Retina (tissue), 1 donor: ENCODE measurements at regions not wholly inside any gene's neighbourhood (a gene's known extent, or its start where the extent isn't known, plus 50 kb on each side); places are given as distances from the start of the nearest gene placed in this dataset.
"Not testable (repeated sequence)": the region's sequence is repeated elsewhere in the genome, so short reads cannot be mapped to it uniquely, and the experiment has no call there.

ENCODE experiments used
- DNase-seq: peaks from one replicate; pipeline ENCODE4 v3.0.0-alpha.2; 2016

DNA sequence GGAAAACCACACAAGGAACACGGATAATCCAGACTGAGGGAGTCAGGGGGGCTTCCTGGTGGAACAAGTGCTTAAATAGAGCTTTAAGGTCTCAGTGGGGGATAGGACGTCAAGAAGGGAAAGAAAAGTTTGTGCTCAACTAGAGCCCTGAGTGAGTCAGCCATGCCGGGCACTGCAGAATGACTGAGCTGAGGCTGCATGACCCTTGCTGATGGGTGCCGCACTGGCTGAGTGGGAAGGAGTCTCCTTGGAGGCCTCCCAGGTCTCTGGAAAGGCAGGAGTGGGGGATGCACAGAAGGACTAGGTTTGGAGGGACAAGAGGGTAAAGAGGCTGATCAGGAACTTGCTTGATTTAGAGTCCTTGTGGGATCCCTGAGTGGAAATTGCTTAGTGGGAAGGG, 150.3 kb downstream of the RPLP1 start:
- no peak for DNase-seq

DNA sequence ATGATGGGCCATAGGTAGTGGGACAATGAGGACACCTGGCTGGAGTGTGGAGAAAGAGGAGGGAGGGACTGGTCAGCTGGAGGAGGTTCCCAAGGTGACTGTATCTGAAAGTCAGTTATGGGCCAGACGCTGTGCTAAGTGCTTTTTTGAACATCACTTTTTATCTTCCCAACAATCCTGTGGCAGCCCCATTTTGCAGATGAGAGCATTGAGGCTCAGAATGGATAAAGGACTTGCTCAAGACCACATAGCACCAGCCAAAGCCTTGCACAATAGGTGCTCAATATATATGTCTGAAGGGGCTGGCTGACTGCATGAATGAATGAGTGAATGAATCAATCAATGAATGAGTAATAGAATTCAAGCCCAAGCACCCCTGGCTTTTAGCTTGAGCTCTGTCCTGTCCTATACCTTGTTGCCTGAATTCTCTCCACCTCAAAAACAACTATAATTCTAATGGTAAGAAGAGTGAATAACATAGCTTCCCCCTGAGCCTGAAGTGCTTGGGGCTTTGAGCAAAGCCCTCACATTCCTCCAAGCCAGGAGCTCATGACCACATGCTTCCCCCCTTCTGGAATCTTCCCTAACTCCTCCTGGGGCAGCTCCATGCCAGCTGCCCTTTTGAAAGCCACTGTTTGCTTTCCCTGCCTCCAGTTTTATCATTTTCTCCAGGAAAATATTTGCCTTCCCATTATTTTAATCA, 150.9 kb downstream of the RPLP1 start:
- no peak for DNase-seq

DNA sequence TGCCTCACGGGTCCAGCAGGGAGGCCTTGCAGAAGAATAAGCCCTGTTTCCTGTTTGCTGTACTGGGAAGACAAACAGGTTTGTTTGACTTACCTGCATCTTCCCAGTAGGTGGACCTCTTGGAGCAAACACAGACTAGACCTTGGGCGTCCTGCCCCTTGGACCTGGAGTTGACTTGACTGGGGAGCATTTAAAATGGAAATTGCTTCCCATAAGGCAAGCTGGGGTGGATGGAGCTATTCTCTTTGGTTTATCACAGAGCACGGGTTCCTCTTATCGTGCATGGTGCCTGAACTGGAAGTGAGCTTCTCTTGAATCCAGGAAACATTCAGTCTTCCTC, 151.4 kb downstream of the RPLP1 start:
- DNase-seq, result no peak

- DNase-seq, result no peak
These were observed 153.5 kb downstream of the RPLP1 start for GRCh38 chr15:69606144-69606543.

GRCh38 chr15:69606921-69607500, 154.4 kb downstream of the RPLP1 start:
- DNase-seq, result no peak

- DNase-seq, result no peak
These were observed 156.0 kb downstream of the RPLP1 start for GRCh38 chr15:69608661-69609060.

DNA sequence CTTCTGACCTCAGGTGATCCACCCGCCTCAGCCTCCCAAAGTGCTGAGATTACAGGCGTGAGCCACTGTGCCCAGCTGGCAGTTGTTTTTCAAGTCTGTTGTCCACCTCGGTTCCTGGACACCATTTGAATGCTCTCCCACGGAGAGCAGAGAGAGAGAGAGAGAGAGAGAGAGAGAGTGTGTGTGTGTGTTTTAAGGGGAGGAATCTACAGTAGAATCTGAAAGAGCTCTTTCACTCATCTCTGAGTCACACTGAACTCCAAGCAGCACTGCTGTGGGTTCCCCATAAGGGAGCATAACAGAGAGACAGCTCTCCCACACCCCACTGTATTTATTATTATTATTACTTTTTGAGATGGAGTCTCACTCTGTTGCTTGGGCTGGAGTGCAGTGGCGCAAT, 156.6 kb downstream of the RPLP1 start:
- peak; percentile 15 for DNase-seq

- no peak for DNase-seq
These were observed 157.2 kb downstream of the RPLP1 start for GRCh38 chr15:69609776-69610175.

DNA sequence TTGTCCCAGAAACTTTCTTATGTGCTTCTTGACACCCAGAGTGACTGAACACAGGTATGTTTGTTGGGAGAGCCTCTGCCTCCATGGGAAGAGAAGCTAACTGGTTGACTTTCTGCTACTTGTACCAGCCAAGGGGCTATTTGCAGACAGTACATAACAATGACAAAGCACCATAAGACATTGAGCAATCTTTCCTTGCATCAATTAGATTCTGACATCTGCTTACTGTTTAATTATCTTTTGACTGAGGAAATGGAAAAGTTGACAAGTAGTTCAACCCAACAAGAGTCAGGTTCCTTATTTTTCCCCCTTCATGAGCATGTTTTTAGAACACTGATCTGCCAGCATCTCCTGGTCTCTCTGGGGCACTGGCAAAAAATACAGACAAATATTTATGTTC, 157.7 kb downstream of the RPLP1 start:
- DNase-seq, result no peak

DNA sequence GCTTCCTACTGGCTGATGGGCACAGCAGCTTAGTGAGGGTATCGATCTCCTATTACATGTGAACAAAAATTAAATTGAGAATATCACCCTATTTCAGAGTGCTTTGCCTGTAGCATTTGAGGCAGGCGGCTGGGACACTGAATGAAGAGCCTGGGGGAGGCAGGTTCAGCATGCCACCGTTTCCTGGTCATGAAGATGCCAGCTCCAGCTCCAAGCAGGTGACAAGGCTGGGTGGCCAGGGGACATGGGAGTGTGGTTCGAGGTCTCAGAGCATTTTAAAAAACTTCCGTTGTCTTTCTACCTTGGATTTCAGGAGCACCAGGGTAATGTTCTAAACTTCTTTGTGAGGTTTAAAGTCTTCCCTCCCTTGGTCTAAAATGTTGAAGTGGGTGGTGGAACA, 158.2 kb downstream of the RPLP1 start:
- DNase-seq, result no peak

DNA sequence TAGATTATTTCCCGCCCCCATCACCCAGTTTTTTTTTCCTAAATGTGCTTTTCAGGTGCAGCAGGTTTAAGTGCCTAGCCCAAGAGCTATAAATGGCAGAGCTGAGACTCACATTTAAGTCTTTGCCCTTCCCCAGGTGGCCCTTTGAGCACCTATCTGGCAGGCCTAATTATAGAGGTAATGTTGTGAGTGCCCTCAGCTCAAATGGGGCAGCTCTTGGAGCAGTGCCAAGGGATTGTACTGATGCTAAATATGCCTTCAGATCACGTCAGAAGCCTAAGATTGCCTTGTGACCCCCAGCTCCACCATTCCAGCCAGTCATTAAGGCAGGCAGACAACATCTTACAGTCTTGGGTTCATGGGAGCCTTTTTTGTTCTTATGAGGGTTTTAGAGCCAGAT, 159.5 kb downstream of the RPLP1 start:
- DNase-seq, result no peak

GRCh38 chr15:69613182-69613581, 160.6 kb downstream of the RPLP1 start:
- DNase-seq, result no peak

GRCh38 chr15:69613988-69614387, 161.4 kb downstream of the RPLP1 start:
- no peak for DNase-seq

DNA sequence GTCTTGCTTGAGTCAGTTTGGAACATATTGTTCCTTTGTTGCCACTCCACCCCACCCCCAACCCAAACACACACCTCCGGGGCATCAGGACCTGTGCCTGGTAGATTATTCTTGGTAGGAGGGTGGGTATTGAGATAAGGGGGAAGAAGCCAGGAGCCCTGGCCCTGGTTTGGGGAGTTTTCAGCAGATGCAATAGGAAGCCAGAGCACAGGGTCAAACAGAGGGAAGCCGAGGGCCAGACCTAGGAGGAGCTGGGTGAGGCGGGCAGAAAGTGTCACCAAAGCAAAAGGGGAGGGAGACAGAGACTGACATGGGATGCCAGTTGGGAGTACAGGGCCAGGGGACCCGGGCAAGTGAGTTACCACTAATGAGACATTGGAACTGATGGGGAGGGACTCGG, 163.1 kb downstream of the RPLP1 start:
- no peak for DNase-seq

- no peak for DNase-seq
These were observed 163.9 kb downstream of the RPLP1 start for GRCh38 chr15:69616558-69616957.

GRCh38 chr15:69617144-69617543, 164.5 kb downstream of the RPLP1 start:
- DNase-seq, result not testable (repeated sequence)

DNA sequence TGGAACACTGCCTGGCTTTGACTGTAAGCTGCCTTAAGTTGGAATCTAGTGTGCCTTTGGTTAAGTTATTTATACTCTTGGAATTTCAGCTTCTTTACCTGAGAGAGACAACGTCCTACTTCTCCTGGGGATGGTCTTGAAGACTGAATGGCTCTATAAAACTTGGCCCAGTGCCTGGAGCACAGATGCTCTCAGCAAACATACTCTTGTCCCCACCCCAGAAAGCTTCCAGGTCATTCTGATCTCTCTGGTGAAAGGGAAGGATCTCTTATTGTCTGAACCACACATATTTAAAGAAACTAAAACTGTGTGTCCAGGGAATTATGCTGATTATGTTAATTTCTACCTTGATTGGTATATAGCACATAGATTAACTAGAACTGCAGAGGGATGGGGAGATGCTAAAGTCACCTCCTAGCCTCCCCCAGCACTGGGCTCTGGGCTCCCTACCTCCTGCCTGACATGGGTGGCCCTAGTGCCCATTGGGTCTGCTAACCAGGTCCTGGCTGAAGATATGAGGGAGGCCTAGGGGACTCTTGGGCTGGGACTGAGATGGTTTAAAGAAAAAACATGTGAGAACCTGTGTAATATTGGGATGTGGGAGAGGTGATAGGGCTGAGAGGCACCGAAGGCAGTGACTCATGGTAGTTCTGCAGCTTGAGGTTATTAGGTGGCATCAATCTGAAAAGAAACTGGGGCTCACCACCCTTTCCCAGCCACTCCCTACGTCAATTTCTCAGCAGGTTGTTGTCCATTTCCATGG, 171.0 kb downstream of the RPLP1 start:
- no peak for DNase-seq

DNA sequence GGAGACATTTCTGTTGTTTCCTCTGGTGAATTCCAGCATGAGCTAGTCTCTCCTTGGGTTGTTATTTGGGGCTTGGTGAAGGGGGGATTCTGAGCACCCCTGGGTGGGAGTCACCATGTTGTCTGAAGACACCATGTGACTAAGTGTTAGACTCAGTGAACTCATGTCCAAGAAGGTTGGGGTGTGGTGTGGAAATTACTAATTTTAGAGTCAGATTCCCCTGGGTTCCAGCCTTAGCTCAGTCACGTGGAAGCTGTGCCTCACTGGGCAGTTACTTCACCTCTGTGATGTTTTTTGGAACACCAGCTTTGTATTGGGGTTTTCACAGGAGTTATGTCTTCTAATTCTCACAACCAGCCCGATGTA, 171.5 kb downstream of the RPLP1 start:
- no peak for DNase-seq

DNA sequence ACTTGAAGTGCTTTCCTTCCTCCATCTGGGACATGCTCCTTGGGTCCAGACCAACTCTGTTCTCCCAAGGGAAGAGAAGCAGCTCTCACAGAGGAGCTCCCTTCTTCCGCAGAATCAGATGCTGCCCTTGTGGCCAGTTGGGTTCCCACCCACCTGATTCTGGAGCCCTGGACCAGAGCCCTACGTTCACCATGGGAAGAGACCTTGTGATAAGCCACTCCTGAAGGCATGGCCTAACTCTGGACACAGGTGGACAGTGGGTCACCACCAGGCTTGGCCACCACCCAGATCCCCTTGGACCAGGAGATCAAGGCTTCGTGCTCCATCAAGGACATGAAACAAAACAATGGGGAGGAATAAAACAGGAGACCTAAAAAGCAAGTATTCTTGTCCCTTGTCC, 172.2 kb downstream of the RPLP1 start:
- no peak for DNase-seq

DNA sequence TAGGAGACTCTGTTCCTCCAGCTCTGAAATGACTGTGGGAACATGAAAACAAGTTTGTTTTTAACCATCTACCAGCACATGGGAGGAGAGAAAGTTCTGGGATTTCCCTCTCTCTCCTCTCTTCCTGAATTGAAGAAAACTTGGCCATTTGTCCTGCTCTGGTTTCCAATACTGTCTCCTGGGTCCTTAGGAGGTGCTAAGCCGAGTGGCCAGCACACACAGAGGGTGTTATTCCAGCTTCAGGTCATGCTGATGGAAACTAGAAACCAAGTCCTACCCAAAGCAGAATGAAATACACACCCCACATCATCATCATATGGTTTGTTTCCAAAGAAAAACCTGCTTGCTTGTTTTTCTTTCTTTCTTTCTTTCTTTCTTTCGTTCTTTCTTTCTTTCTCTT, 172.7 kb downstream of the RPLP1 start:
- DNase-seq, result no peak

GRCh38 chr15:69626095-69627066, 173.8 kb downstream of the RPLP1 start:
- no peak for DNase-seq

DNA sequence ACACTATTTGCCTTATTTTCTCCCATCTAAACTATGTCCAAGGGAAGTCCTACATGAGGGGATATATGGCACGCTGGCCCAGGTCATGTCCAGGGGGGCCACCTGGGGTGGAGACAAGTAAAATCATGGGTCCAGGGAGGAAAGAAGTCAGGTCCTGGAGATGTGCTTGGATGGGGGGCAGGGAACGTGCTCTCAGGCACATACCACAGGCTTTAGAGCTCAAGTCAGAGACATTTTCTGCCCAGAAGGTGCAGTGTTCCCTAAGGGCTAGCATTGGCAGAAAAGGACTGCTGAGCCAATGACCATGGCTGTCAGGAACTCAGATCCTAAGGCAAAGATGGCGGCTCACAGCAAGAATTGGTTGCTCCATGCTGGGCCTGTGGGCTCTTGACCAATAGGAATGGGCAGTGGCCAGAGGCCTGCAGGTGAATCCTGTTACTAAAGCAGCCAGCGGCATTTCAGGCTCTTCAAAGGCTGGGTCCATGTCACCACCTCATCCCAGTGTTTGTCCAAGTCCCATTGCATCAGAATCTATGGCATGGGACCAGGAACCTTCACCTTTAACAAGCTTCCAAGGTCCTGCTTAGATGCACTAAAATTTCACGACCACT, 175.0 kb downstream of the RPLP1 start:
- no peak for DNase-seq
